Brain pericyte (primary cell): ENCODE measurements at regions not wholly inside any gene's neighbourhood (a gene's known extent, or its start where the extent isn't known, plus 50 kb on each side); places are given as distances from the start of the nearest gene placed in this dataset.

ENCODE experiments used
- DNase-seq: peaks from one replicate; pipeline ENCODE4 v3.0.0-alpha.2; 2012; ENCODE audit warnings: low read depth, low spot score

GRCh38 chr7:42858570-42858969 is 53.3 kb downstream of the C7orf25 start:
- no peak for DNase-seq

- DNase-seq, result no peak
These were observed 55.3 kb downstream of the C7orf25 start for GRCh38 chr7:42856605-42856987.

- DNase-seq, result no peak
These were observed 57.2 kb downstream of the C7orf25 start for GRCh38 chr7:42854571-42855118.

- no peak for DNase-seq
These were observed 59.3 kb downstream of the C7orf25 start for GRCh38 chr7:42852531-42852930.

- DNase-seq, result no peak
These were observed 68.6 kb downstream of the C7orf25 start for GRCh38 chr7:42843205-42843800.

- no peak for DNase-seq
These were observed 77.2 kb downstream of the C7orf25 start for GRCh38 chr7:42834676-42835075.

- DNase-seq, result no peak
These were observed 78.5 kb downstream of the C7orf25 start for GRCh38 chr7:42833411-42833810.

GRCh38 chr7:42832667-42833066 is 79.2 kb downstream of the C7orf25 start:
- no peak for DNase-seq

- no peak for DNase-seq
These were observed 80.0 kb downstream of the C7orf25 start for GRCh38 chr7:42831718-42832522.

GRCh38 chr7:42831006-42831717 is 80.7 kb downstream of the C7orf25 start:
- DNase-seq, result no peak

- DNase-seq, result no peak
These were observed 99.1 kb downstream of the C7orf25 start for GRCh38 chr7:42812779-42813178.

GRCh38 chr7:42805601-42806000 is 106.3 kb downstream of the C7orf25 start:
- no peak for DNase-seq

GRCh38 chr7:42794673-42795072 is 117.2 kb downstream of the C7orf25 start:
- DNase-seq, result no peak

- DNase-seq, result no peak
These were observed 119.0 kb downstream of the C7orf25 start for GRCh38 chr7:42792841-42793240.

- DNase-seq, result no peak
These were observed 121.7 kb downstream of the C7orf25 start for GRCh38 chr7:42790196-42790595.

- no peak for DNase-seq
These were observed 137.4 kb downstream of the C7orf25 start for GRCh38 chr7:42774436-42774835.

GRCh38 chr7:42770114-42770513 is 141.8 kb downstream of the C7orf25 start:
- DNase-seq, result no peak

- DNase-seq, result no peak
These were observed 143.8 kb downstream of the C7orf25 start for GRCh38 chr7:42768045-42768444.

- DNase-seq, result no peak
These were observed 145.0 kb downstream of the C7orf25 start for GRCh38 chr7:42766782-42767423.

GRCh38 chr7:42765931-42766330 is 145.9 kb downstream of the C7orf25 start:
- DNase-seq, result no peak

- DNase-seq, result no peak
These were observed 148.7 kb downstream of the C7orf25 start for GRCh38 chr7:42763137-42763551.

GRCh38 chr7:42761486-42761885 is 150.4 kb downstream of the C7orf25 start:
- no peak for DNase-seq
